22Rv1 (cell line): ENCODE measurements at regions not wholly inside any gene's neighbourhood (a gene's known extent, or its start where the extent isn't known, plus 50 kb on each side); places are given as distances from the start of the nearest gene placed in this dataset.

ENCODE experiments used
- H3K27ac ChIP-seq: fragments of 450-650 bp; 2 replicates; pipeline ENCODE4 v1.5.1; 2017
- ZFX ChIP-seq: fragments of 450-650 bp; IDR thresholded peaks from 2 replicates; pipeline ENCODE4 v1.6.1; 2017; ENCODE audit warnings: antibody characterized with exemption, borderline replicate concordance
- TF ChIP-seq, protein P1 (sequence below): fragments of 450-650 bp; IDR thresholded peaks from 2 replicates; pipeline ENCODE4 v1.5.1; 2017; ENCODE audit warnings: mild to moderate bottlenecking

GRCh38 chr18:39062426-39062825 is 1496.8 kb upstream of the CELF4 start:
- H3K27ac ChIP-seq, result no peak overlapping the region
- TF ChIP-seq ZFX, result no peak
- TF ChIP-seq, protein P1, sequence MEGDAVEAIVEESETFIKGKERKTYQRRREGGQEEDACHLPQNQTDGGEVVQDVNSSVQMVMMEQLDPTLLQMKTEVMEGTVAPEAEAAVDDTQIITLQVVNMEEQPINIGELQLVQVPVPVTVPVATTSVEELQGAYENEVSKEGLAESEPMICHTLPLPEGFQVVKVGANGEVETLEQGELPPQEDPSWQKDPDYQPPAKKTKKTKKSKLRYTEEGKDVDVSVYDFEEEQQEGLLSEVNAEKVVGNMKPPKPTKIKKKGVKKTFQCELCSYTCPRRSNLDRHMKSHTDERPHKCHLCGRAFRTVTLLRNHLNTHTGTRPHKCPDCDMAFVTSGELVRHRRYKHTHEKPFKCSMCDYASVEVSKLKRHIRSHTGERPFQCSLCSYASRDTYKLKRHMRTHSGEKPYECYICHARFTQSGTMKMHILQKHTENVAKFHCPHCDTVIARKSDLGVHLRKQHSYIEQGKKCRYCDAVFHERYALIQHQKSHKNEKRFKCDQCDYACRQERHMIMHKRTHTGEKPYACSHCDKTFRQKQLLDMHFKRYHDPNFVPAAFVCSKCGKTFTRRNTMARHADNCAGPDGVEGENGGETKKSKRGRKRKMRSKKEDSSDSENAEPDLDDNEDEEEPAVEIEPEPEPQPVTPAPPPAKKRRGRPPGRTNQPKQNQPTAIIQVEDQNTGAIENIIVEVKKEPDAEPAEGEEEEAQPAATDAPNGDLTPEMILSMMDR, result no peak

DNA sequence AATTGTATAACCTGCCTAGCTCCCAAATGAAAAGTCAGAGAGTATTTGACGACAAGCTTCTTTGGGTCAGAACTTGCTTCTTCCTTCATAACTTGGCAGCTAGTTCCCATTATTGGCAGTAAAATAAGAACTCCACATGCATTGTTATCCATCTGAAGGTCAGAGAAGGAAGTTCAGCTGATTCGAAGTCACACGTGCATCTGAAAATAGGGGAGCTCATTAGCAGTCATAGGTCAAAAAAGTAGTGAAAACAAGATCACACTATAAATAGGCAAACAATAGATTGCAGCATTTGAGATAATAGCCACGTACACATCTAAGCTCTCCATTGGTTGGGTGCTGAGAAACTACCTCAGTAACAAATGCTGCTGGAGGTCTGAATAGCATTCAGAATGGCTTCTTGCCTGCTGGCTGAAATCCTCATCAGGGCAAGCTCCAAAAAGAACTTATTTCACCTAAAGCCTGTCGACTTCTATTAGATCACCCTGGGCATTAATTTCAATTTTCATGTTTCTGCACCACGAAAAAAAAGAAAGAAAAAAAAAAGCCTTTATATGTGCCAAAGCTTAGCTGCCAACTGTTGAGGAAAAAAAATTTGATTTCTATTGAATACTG is 1492.9 kb upstream of the CELF4 start:
- H3K27ac ChIP-seq, result no peak overlapping the region
- TF ChIP-seq ZFX, result no peak
- TF ChIP-seq, protein P1, result no peak

DNA sequence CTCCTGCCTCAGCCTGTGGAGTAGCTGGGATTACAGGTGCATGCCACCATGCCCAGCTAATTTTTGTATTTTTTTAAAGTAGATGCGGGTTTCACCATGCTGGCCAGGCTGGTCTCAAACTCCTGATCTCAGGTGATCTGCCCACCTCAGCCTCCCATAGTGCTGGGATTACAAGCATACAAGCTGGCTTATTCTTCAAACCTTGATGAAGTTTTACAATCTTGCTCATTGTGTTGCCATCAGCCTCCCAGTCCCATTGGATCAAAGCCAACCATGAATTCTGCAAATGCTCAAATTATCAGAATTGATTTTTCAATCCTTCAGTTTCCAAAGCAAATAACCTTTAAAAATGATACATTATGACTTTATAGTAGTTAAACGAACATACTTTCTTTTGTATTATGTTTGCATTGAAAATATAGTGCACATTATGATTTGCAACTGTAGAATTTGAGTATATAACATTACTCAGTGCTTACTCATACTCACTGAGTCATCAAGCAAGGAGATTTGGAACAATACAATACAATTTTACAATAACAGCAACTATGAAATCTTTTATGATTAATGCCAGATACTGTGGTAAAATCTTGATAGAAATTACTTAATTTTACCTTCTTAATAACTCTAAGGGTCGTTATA is 1491.9 kb upstream of the CELF4 start:
- H3K27ac ChIP-seq, result no peak overlapping the region
- TF ChIP-seq ZFX, result no peak
- TF ChIP-seq, protein P1, result no peak

DNA sequence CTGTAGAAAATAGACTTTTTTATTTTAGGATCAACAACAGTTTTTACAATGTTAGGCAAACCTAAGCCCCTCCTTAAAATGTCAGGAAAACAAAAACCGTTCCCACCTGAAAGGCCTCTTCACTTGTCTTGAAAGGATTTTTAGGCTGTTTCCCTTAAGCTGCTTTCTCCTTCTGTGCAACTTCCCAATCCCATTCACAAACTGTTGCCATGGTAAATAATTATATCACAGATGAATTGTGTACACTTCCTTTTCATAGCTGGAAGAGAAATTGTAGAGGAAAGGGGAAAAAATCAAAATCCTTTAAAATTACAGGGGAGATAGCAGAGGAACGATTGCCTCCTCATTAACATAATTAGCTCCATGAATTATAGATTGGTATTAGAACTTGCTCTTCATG is 1488.0 kb upstream of the CELF4 start:
- H3K27ac ChIP-seq, result no peak overlapping the region
- TF ChIP-seq, protein P1, result no peak
- TF ChIP-seq ZFX, result no peak

- TF ChIP-seq, protein P1, result no peak
- no peak for TF ChIP-seq ZFX
- H3K27ac ChIP-seq, result no peak overlapping the region
Observed at GRCh38 chr18:39051013-39051412, 1485.4 kb upstream of the CELF4 start.

GRCh38 chr18:39039813-39040212 is 1474.2 kb upstream of the CELF4 start:
- TF ChIP-seq, protein P1, result no peak
- H3K27ac ChIP-seq, result no peak overlapping the region

GRCh38 chr18:39037925-39038324 is 1472.3 kb upstream of the CELF4 start:
- TF ChIP-seq ZFX, result no peak
- TF ChIP-seq, protein P1, result no peak
- H3K27ac ChIP-seq, result no peak overlapping the region
